Stimulated activated CD4-positive, alpha-beta T cell treated with anti-CD3 and anti-CD28 coated beads, Interleukin-2, amount 100 ng/mL, for 4 hours (primary cell): ENCODE measurements at regions not wholly inside any gene's neighbourhood (a gene's known extent, or its start where the extent isn't known, plus 50 kb on each side); places are given as distances from the start of the nearest gene placed in this dataset.

ENCODE experiments used
- DNase-seq: peaks from one replicate; pipeline ENCODE4 v3.0.0-alpha.2; 2020; ENCODE audit warnings: low read depth

GRCh38 chr15:35771746-35772442, 225.9 kb upstream of the DPH6 start:
- no peak for DNase-seq

GRCh38 chr15:35774653-35775052, 228.7 kb upstream of the DPH6 start:
- DNase-seq, result no peak

GRCh38 chr15:35775471-35775870, 229.5 kb upstream of the DPH6 start:
- no peak for DNase-seq

- no peak for DNase-seq
Observed at GRCh38 chr15:35777061-35777460, 231.1 kb upstream of the DPH6 start.

- no peak for DNase-seq
Observed at GRCh38 chr15:35783203-35783602, 237.2 kb upstream of the DPH6 start.

- no peak for DNase-seq
Observed at GRCh38 chr15:35784745-35785144, 238.8 kb upstream of the DPH6 start.

- DNase-seq, result no peak
Observed at GRCh38 chr15:35810007-35810406, 264.0 kb upstream of the DPH6 start.

- DNase-seq, result no peak
Observed at GRCh38 chr15:35813573-35813972, 267.6 kb upstream of the DPH6 start.

GRCh38 chr15:35818846-35819245, 272.9 kb upstream of the DPH6 start:
- no peak for DNase-seq

- DNase-seq, result no peak
Observed at GRCh38 chr15:35822153-35822552, 276.2 kb upstream of the DPH6 start.

GRCh38 chr15:35827141-35827540, 281.2 kb upstream of the DPH6 start:
- no peak for DNase-seq

GRCh38 chr15:35827911-35828310, 281.9 kb upstream of the DPH6 start:
- no peak for DNase-seq

- no peak for DNase-seq
Observed at GRCh38 chr15:35833581-35833980, 287.6 kb upstream of the DPH6 start.

- DNase-seq, result no peak
Observed at GRCh38 chr15:35834216-35834830, 288.4 kb upstream of the DPH6 start.

- DNase-seq, result no peak
Observed at GRCh38 chr15:35834866-35835265, 288.9 kb upstream of the DPH6 start.

GRCh38 chr15:35838424-35839111, 292.6 kb upstream of the DPH6 start:
- no peak for DNase-seq

- DNase-seq, result no peak
Observed at GRCh38 chr15:35842631-35843030, 296.7 kb upstream of the DPH6 start.

GRCh38 chr15:35843498-35843897, 297.5 kb upstream of the DPH6 start:
- DNase-seq, result no peak

- no peak for DNase-seq
Observed at GRCh38 chr15:35850284-35850683, 304.3 kb upstream of the DPH6 start.

GRCh38 chr15:35851491-35851890, 305.5 kb upstream of the DPH6 start:
- DNase-seq, result no peak

- no peak for DNase-seq
Observed at GRCh38 chr15:35852818-35853624, 307.1 kb upstream of the DPH6 start.

- DNase-seq, result no peak
Observed at GRCh38 chr15:35854316-35854715, 308.4 kb upstream of the DPH6 start.
